ENCODE measurements at regions not wholly inside any gene's neighbourhood (a gene's known extent, or its start where the extent isn't known, plus 50 kb on each side); places are given as distances from the start of the nearest gene placed in this dataset.

- POLR2A ChIA-PET (ENCODE audit: low non-redundant PET): no interaction called here
- CTCF ChIA-PET: interaction anchor here (0.5 to 0.6 kb wide), 3 partner anchors 10 to 989 kb away, joined by 3 to 4 read pairs (median 3); no protein-coding TSS in a partner anchor
- TF ChIP-seq CTCF (conservative IDR thresholded peaks at IDR 0.05; ENCODE audit: low read depth): no peak
- H3K27ac ChIP-seq: no peak overlapping the region
- no peak for DNase-seq (ENCODE audit: low spot score)
Observed at GRCh38 chr1:56133522-56134472, 445.6 kb downstream of the PLPP3 start.

- no peak for DNase-seq (ENCODE audit: low spot score)
- CTCF ChIA-PET: no interaction called here
- TF ChIP-seq CTCF (conservative IDR thresholded peaks at IDR 0.05; ENCODE audit: low read depth): no peak
- no peak overlapping the region for H3K27ac ChIP-seq
- POLR2A ChIA-PET (ENCODE audit: low non-redundant PET): no interaction called here
Observed at GRCh38 chr1:56132520-56132919, 446.8 kb downstream of the PLPP3 start.

GRCh38 chr1:56129837-56130236 is 449.5 kb downstream of the PLPP3 start:
- no peak overlapping the region for H3K27ac ChIP-seq
- POLR2A ChIA-PET (ENCODE audit: low non-redundant PET): no interaction called here
- CTCF ChIA-PET: no interaction called here
- TF ChIP-seq CTCF (conservative IDR thresholded peaks at IDR 0.05; ENCODE audit: low read depth): no peak
- no peak for DNase-seq (ENCODE audit: low spot score)

- POLR2A ChIA-PET (ENCODE audit: low non-redundant PET): no interaction called here
- peak; percentile 62 for DNase-seq (ENCODE audit: low spot score)
- no peak for TF ChIP-seq CTCF (conservative IDR thresholded peaks at IDR 0.05; ENCODE audit: low read depth)
- CTCF ChIA-PET: no interaction called here
- H3K27ac ChIP-seq: no peak overlapping the region
Observed at GRCh38 chr1:56125316-56125715, 454.0 kb downstream of the PLPP3 start.

GRCh38 chr1:56123826-56124225 is 455.5 kb downstream of the PLPP3 start:
- no peak overlapping the region for H3K27ac ChIP-seq
- ChIA-PET POLR2A (ENCODE audit: low non-redundant PET) (no interaction called here), CTCF (interaction anchor here (1.0 kb wide), 1 partner anchor 10 kb away, joined by 4 read pairs; no protein-coding TSS in a partner anchor)

GRCh38 chr1:56123421-56123820 is 455.9 kb downstream of the PLPP3 start:
- H3K27ac ChIP-seq: no peak overlapping the region
- no peak for TF ChIP-seq CTCF (conservative IDR thresholded peaks at IDR 0.05; ENCODE audit: low read depth)
- ChIA-PET POLR2A (ENCODE audit: low non-redundant PET) (no interaction called here), CTCF (no interaction called here)
- DNase-seq (ENCODE audit: low spot score): no peak

More at GRCh38 chr1:56123826-56124225, 455.5 kb downstream of the PLPP3 start:
- no peak for DNase-seq (ENCODE audit: low spot score)
- no peak for TF ChIP-seq CTCF (conservative IDR thresholded peaks at IDR 0.05; ENCODE audit: low read depth)

Data from RWPE1 (cell line).